HG03108 (cell line): ENCODE measurements at regions not wholly inside any gene's neighbourhood (a gene's known extent, or its start where the extent isn't known, plus 50 kb on each side); places are given as distances from the start of the nearest gene placed in this dataset.

Experiments
- ATAC-seq: cut with Tn5 transposase; IDR thresholded peaks from one replicate; pipeline ENCODE4 v1.9.1; 2021; ENCODE audit warnings: moderate library complexity; ENCODE audit not compliant: unreplicated experiment

DNA sequence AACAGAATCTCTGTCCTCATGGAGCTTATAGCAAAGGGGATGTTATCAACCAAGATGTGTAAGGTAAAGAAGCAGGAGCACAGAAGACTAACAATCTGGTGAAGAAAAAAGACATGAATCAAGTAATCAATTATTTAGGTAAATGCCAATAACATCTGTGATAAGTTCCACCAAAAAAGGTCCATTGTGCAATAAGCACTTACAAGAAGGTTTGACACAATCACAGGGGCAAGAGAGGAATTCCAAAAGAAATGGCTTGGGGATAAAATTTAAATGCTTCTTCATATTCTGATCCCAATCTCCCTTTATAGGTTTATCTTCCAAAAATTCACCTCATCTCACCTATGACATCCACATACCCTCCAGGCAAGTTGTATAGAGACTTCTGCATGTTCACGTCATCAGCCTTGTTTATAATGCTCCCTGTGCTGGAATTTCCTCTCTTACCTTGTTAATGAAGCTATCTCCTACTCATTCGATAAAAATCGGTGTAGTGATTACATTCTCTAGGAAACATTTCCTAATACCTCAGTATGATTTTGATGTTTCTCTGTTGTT is 53.6 kb upstream of the DPT start:
- no peak for ATAC-seq

DNA sequence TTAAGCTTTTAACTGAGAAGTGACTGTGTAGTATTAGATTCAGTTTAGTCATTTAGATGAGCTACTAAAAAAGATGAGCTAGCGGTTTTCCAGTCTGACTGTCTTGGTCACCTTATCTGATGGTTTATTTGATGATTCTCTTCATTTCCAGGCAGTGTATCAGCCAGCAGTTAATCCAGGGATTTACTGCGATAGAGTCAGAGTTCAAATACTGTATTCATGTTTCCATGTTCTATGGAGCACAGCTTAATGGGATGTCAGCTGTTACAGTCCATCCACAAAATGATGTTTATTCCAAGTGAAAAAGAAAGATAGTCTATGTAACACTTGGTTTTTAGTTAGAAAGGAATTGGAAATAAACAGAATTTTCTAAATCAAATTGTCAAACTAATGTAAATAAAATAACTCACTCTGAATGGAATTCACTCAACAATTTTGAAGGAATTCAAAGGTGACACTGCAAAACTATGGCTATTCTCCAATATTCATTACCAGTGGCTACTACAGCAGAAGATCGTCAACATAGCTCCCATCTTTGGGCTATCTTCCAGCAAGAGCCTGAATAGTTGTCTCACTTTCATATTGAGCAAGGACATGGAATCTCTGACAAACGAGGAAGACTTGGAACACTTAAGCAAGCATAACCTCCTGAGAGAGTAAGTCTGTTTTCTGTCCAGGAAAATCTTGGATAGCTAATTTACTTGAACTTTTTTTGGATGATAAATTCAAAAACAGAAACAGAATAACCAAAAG is 54.6 kb upstream of the DPT start:
- no peak for ATAC-seq

DNA sequence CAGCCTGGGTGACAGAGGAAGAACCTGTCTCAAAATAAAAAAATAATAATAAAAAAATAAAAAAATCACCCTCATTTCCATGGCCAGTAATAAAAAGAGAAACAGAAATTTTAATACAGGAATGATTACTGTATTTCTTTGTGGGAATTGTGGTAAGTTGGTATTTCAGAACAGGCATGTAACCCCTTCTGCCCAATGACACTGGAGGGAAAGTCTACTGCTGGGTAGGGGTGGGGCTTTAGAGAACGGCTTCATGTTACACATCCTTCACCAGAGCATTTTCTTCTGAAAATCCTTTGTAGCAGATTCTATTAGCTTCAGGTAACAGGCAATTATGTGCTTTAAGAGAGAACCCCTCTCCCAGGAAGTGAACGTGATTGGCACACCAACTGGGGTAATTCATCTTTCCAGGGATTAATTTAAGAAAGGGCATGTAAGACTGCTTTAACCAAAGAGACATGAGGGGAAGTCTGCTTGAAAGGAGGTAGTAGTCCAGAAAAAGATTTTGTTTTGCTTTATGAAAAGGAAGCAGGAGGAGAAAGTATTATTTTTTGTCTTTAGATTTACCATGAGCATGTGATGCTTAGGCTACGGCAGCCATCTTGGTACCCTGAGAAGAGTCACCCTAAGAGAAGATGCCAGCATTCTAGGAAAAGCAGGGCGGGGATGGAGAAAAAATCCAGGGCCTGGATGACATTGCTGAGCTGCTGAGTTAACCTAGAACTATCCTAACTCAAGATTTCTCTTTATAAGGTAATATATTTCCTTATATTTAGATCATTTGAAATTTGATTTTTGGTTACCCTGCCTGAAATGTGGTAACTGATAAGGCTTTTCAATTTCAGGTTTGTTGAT is 57.7 kb upstream of the DPT start:
- no peak for ATAC-seq

DNA sequence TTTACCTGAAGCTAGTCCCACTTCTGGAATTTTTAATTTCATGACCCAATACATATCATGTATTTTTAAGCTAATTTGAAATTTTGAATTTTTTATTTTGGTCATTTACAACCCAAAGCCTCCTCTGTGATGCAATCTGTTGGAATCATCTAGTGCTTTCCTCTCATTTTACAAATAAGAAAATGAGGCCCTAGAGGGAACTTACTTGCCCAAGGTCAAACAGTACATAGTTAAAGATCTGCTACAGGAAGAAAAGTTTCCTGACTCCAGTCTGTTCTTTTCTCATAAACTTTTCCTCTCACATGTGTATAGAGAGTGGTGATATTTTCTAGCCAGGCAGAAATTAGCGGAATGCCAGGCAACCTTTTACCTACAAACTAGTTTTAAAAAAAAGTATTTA is 59.3 kb upstream of the DPT start:
- ATAC-seq, result no peak

DNA sequence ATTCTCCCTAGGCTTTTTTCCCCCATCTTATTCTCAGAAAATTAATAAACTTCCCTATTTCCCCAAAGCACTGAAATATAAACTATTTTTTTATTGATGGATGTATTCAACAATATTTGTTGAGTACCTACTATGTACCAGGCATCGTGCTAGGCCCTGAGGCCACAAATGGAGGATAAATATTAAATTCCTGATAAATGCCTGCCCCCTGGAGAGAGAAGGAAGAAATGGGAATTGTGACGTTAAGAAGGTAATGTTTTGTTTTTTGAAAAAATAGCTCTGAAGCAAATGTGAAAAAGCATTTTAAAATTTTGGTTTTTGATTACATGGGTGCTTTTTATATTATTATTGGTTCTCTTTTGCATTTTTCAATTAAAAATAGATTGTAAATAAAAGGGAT is 60.5 kb upstream of the DPT start:
- no peak for ATAC-seq

DNA sequence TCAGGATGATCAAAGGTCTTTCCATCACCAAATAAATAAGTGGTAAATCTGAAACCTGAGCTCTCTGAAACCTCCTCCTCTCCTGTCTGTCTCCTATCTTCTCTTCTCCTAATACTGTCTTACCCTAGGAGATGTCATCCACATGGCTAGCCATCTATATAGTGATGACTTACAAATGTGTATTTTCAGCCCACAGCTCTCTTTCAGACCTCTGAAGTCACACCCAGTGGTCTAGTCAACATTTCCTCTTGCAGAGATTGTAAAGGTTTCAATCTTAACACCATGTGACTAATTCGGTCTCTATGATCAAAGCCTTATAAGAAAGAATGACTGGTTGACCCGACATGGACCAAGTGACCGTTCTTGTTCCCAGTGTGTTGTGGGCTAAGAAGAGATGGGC is 63.1 kb upstream of the DPT start:
- ATAC-seq, result no peak

- ATAC-seq, result no peak
These were observed 63.7 kb upstream of the DPT start for GRCh38 chr1:168792592-168793125.

- no peak for ATAC-seq
These were observed 65.1 kb upstream of the DPT start for GRCh38 chr1:168794057-168794456.

- ATAC-seq, result no peak
These were observed 66.7 kb upstream of the DPT start for GRCh38 chr1:168795681-168796080.

DNA sequence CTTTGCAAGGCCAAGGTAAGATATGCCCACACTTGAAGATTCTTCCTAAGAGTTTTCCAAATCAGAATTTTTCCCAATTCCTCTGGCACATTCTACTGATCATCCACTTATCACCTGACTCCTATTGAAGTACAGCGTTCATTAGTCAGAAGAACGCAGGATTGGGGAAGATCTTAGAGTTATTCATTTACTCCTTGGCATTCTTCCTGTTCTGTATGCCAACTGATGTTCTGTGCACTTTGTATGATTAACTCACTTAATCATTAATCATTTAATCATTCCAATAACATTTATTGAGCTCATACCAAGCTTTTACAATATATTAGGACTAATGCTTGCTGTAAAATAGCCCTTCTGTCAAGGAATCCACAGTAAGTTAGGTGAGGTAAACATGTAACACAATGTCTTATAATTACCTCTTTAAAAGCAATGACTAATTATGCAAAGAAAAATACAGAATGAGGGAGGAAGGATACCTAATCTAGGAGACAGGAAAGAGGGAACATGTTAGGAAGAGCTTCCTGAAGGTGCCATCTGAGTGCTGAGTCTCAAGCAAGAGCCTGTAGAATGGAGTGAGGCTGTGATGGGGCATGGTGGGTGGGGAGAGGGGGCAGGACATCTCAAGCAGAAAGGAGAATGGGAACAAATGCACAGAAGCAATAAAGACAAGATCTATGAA is 71.1 kb upstream of the DPT start:
- ATAC-seq, result no peak

DNA sequence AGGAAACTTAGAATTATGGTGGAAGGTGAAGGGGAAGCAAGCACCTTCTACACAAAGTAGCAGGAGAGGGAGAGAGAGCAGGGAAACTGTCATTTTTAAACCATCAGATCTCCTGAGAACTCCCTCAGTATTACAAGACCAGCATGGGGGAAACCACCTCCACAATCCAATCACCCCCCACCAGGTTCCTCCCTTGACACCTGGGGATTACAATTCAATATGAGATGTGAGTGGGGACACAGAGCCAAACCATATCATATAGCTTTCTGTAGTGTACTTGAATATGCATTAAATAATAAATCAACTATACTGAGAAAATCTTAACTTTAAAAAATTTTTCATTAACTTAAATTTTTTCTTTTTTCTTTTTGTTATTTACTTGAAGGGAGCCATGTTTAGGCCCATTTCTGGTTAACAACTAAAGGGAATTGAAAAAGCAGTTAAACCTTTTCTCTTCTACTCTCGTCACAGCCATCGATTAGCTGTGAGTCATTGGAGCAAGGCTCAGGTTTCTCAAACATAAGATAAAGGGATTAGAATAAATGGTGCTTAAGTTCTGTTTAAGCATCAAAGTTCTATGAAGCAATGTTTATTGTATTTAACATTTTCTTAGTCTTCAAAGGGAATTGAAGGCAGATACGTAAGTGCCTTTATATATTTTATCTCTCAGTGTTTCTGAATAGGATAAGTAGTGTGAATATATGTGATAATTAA is 72.2 kb upstream of the DPT start:
- ATAC-seq, result no peak

GRCh38 chr1:168803806-168804510 is 75.0 kb upstream of the DPT start:
- no peak for ATAC-seq

GRCh38 chr1:168806952-168807351 is 77.9 kb upstream of the DPT start:
- ATAC-seq, result no peak

DNA sequence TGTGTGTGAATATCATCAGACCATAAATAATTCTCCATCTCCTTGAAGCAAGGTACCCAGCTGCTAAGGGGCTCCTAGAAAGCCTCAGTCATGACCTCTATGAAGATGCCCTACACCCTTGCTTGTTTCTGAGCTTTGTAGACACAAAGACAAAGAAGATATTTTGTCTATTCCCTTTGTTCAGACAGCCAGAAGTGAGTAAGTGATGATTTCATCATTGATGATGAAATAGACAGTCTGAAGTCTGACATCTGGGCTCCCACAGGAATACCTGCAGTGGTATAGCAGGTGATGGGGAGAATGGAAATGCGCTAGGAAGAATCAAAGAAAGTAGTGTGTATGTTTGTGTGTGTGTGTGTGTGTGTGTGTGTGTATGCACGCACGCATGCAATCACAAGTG is 82.2 kb upstream of the DPT start:
- ATAC-seq, result no peak

DNA sequence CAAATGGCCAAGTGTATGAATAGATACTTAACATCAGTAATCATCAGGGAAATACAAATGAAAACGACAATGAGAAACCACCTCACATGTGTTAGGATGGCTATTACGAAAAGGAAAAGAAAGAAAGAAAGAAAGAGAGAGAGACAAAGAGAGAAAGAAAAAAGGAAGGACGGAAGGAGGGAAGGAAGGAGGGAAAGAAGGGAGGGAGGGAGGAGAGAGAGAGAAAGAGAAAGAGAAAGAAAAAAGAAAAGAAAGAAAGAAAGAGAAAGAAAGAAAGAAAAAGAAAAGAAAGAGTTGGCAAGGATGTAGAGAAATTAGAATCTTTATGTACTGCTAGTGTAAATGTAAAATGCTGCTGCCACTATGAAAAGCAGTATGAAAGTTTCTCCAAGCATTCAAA is 90.7 kb upstream of the DPT start:
- no peak for ATAC-seq

GRCh38 chr1:168821434-168821833 is 92.4 kb upstream of the DPT start:
- no peak for ATAC-seq

- no peak for ATAC-seq
These were observed 93.9 kb upstream of the DPT start for GRCh38 chr1:168822911-168823310.

GRCh38 chr1:168823988-168824387 is 95.0 kb upstream of the DPT start:
- no peak for ATAC-seq

- ATAC-seq, result no peak
These were observed 95.5 kb upstream of the DPT start for GRCh38 chr1:168824418-168825065.

DNA sequence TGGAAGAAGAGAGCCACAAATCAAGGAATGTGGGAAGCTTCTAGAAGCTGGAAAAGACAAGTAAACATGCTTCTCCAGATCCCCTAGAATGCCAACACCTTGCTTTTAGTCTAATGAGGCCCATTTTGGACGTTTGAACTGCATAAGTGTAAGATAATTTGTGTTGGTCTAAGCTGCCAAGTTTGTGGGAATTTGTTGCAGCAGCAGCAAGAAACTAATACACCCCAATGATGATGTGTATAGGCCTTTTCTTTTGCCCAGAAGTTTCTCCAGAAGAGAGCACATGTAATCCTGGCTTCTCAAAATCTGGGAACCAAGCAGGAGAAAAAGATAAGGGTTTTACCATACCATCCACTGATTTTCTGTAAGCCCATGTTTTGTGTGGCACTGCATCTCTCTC is 96.1 kb upstream of the DPT start:
- ATAC-seq, result no peak
